ENCODE measurements at regions not wholly inside any gene's neighbourhood (a gene's known extent, or its start where the extent isn't known, plus 50 kb on each side); places are given as distances from the start of the nearest gene placed in this dataset.
"Not testable (repeated sequence)": the region's sequence is repeated elsewhere in the genome, so short reads cannot be mapped to it uniquely, and the experiment has no call there.

DNA sequence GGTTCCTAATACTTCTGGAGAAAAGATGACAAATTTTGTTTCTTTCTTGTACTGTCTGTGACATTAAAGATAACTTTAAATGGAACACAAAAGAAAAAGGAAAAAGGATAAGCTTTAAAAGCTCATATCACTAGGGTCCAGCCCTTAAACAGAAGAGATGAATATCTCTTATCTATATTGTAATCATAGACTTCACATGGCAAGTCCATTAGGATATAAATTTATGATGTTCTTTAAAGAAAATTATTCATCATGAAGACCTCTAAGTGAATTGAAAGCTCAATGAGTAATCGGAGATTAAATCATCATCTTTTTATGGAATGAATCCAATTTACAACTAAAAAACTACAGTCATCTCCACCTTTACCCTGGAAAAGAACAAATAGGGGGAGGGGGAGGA lies 111.6 kb upstream of the SATB2 start:
- DNase-seq (ENCODE audit: low spot score), result no peak

- DNase-seq (ENCODE audit: low spot score), result no peak
Measured at GRCh38 chr2:199558156-199558555, 100.4 kb upstream of the SATB2 start.

- no peak for DNase-seq (ENCODE audit: low spot score)
Measured at GRCh38 chr2:199556527-199557285, 99.0 kb upstream of the SATB2 start.

- DNase-seq (ENCODE audit: low spot score), result no peak
Measured at GRCh38 chr2:199554026-199554425, 96.3 kb upstream of the SATB2 start.

GRCh38 chr2:199552141-199552540 lies 94.4 kb upstream of the SATB2 start:
- no peak for DNase-seq (ENCODE audit: low spot score)

GRCh38 chr2:199543606-199544172 lies 86.0 kb upstream of the SATB2 start:
- DNase-seq (ENCODE audit: low spot score), result no peak

- no peak for DNase-seq (ENCODE audit: low spot score)
Measured at GRCh38 chr2:199535445-199536177, 77.9 kb upstream of the SATB2 start.

- DNase-seq (ENCODE audit: low spot score), result not testable (repeated sequence)
Measured at GRCh38 chr2:199533873-199534272, 76.1 kb upstream of the SATB2 start.

GRCh38 chr2:199527071-199527470 lies 69.3 kb upstream of the SATB2 start:
- no peak for DNase-seq (ENCODE audit: low spot score)

DNA sequence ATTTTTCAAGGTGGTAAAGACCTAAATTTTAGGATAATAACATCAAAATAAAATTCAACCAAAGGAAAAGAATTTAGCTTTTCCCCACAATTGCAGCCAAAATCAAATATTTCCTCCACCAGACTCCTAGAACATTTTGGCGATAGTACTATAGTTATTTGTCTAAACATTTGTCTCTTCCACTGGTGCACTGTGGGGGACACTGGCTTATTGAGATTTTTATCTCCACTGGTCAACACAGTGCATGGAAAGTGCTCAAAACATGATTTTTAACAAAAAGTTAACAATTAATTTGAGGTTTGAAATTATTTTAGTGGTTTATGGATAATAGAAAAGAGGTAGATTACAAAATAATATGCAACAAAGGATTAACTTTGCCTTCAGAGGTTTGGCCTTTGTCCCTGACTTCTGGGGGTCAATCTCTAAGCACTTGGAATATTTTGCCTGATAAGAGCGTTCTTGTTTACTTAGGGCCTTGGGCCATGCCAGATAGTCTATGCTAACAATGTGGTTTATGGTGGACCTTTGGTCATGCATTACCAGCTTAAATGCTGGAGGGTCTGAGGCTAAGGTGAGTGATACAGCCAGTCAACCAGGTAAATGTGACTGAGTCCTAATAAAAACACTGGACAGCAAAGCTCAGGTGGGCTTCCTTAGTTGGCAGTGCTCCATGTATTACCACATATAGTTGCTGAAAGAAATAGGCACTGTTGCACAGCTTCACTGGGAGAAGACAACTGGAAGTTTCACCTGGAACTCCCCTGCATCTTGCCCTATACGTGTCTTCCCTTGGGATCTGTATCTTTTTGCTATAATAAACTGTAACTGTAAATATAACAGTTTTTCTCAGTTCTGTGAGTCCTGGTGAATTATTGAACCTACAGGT lies 67.2 kb upstream of the SATB2 start:
- DNase-seq (ENCODE audit: low spot score), result no peak

DNA sequence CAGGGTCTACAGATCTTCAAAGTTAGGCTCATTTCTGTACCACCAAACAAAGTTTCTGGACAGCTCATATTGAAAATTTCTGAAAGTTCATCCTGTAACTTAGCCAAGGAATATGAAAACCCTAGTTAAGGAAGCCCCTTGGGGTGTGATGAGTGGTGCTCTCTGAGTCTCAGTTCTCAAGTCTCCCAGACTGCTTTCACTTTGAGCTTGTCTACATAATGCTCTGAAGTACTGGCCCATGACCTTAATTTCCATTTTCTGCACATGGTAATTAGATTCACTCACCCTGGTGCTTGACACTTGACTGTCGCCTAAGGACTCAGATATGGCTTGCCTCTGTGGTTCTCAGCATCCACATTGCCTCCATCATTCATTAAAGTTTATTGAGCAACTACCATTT lies 51.7 kb upstream of the SATB2 start:
- DNase-seq (ENCODE audit: low spot score), result no peak

Measured in A172 (cell line).